CD14-positive monocyte (primary cell): ENCODE measurements at regions not wholly inside any gene's neighbourhood (a gene's known extent, or its start where the extent isn't known, plus 50 kb on each side); places are given as distances from the start of the nearest gene placed in this dataset.

ENCODE experiments used
- DNase-seq, 3 donors: peaks; one replicate each; pipeline ENCODE4 v3.0.0-alpha.2; 2011 to 2022
- H2AFZ ChIP-seq: 2 replicates; pipeline ENCODE4 v1.6.0; 2012; ENCODE audit warnings: mild to moderate bottlenecking, low read depth, low read length, inconsistent platforms; ENCODE audit not compliant: insufficient read depth, poor library complexity, severe bottlenecking
- H3K27ac ChIP-seq, 2 donors: 1 replicate in 1 of 2; 2 replicates in 1 of 2; pipeline ENCODE4 v1.5.1; 2012 to 2013; ENCODE audit warnings: low read length in 2 of 2, control low read depth in 1 of 2, inconsistent platforms in 1 of 2, low read depth in 1 of 2, mild to moderate bottlenecking in 1 of 2
- H3K27me3 ChIP-seq, 2 donors: one replicate each; pipeline versions ENCODE4 v1.6.0 to v1.6.1; 2011 to 2013; ENCODE audit warnings: low read length in 2 of 2; ENCODE audit not compliant: control insufficient read depth in 2 of 2, insufficient read depth in 2 of 2
- H3K36me3 ChIP-seq, 2 donors: replicated peaks in 1 of 2; 1 replicate in 1 of 2; 2 replicates in 1 of 2; pipeline versions ENCODE4 v1.5.1 to v1.6.1; 2012 to 2013; ENCODE audit warnings: low read length in 2 of 2, control low read depth in 1 of 2, inconsistent platforms in 1 of 2, mild to moderate bottlenecking in 1 of 2; ENCODE audit not compliant: insufficient read depth in 2 of 2, control insufficient read depth in 1 of 2
- H3K4me1 ChIP-seq, 2 donors: 1 replicate in 1 of 2; 2 replicates in 1 of 2; pipeline versions ENCODE4 v1.5.1 to v1.6.1; 2012 to 2013; ENCODE audit warnings: low read length in 2 of 2, control low read depth in 1 of 2, inconsistent platforms in 1 of 2, mild to moderate bottlenecking in 1 of 2, moderate library complexity in 1 of 2; ENCODE audit not compliant: insufficient read depth in 2 of 2, control insufficient read depth in 1 of 2
- H3K4me2 ChIP-seq: replicated peaks from 2 replicates; pipeline ENCODE3; 2012; ENCODE audit warnings: low read length, moderate library complexity, mild to moderate bottlenecking; ENCODE audit not compliant: poor library complexity, severe bottlenecking; ENCODE audit errors: extremely low read depth
- H3K4me3 ChIP-seq, 3 experiments: fragments of 200-600 bp in 1 of 3; sonication (generic) in 1 of 3; replicated peaks in 1 of 3; 1 replicate in 2 of 3; 2 replicates in 1 of 3; pipeline ENCODE4 v1.5.1; 2011 to 2013; ENCODE audit warnings: low read length in 3 of 3, mild to moderate bottlenecking in 3 of 3, control low read depth in 2 of 3, low read depth in 2 of 3, inconsistent platforms in 1 of 3, moderate library complexity in 1 of 3
- H3K79me2 ChIP-seq: 2 replicates; pipeline ENCODE4 v1.6.0; 2012; ENCODE audit warnings: mild to moderate bottlenecking, control low read depth, inconsistent platforms, low read length, moderate library complexity; ENCODE audit not compliant: insufficient read depth
- H3K9ac ChIP-seq: 2 replicates; pipeline ENCODE4 v1.6.0; 2017; ENCODE audit warnings: low read length, mild to moderate bottlenecking; ENCODE audit not compliant: insufficient read depth, poor library complexity, severe bottlenecking
- H3K9me3 ChIP-seq, 2 donors: replicated peaks in 1 of 2; 1 replicate in 1 of 2; 2 replicates in 1 of 2; pipeline versions ENCODE4 v1.5.1 to v1.6.1; 2012 to 2013; ENCODE audit warnings: low read length in 2 of 2, control low read depth in 1 of 2; ENCODE audit not compliant: control insufficient read depth in 1 of 2, insufficient read depth in 1 of 2
- H4K20me1 ChIP-seq: 2 replicates; pipeline ENCODE4 v1.6.0; 2012; ENCODE audit warnings: mild to moderate bottlenecking, low read length, control low read depth, moderate library complexity; ENCODE audit not compliant: insufficient read depth
- H3K27ac Mint-ChIP-seq, 7 donors: one replicate each; pipeline ENCODE4 v1.8.0; 2020; ENCODE audit warnings: mild to moderate bottlenecking in 7 of 7, mixed read lengths in 7 of 7, moderate library complexity in 6 of 7, inconsistent platforms in 2 of 7
- H3K27me3 Mint-ChIP-seq, 3 donors: one replicate each; pipeline ENCODE4 v1.8.0; 2021 to 2022; ENCODE audit warnings: low read depth in 3 of 3, mild to moderate bottlenecking in 3 of 3, mixed read lengths in 3 of 3, moderate library complexity in 3 of 3, inconsistent platforms in 1 of 3
- H3K36me3 Mint-ChIP-seq, 2 donors: one replicate each; pipeline ENCODE4 v1.8.0; 2020; ENCODE audit warnings: mixed read lengths in 2 of 2, inconsistent platforms in 1 of 2, mild to moderate bottlenecking in 1 of 2
- H3K4me1 Mint-ChIP-seq: one replicate; pipeline ENCODE4 v1.8.0; 2020; ENCODE audit warnings: mild to moderate bottlenecking, mixed read lengths
- H3K4me3 Mint-ChIP-seq, 2 donors: one replicate each; pipeline ENCODE4 v1.8.0; 2020; ENCODE audit warnings: mild to moderate bottlenecking in 2 of 2, mixed read lengths in 2 of 2, moderate library complexity in 1 of 2
- H3K9me3 Mint-ChIP-seq, 7 donors: one replicate each; pipeline ENCODE4 v1.8.0; 2020 to 2022; ENCODE audit warnings: mixed read lengths in 7 of 7, mild to moderate bottlenecking in 6 of 7, moderate library complexity in 6 of 7, inconsistent platforms in 2 of 7
- WGBS: methylation state at CpG from one replicate; pipeline ENCODE4 v1.1.5; 2013; ENCODE audit warnings: missing lambda C conversion rate; ENCODE audit not compliant: insufficient coverage; 5-methylcytosine and 5-hydroxymethylcytosine counted together
- intact Hi-C, 2 donors: fragments of 100-400 bp; cut with micrococcal nuclease; formaldehyde crosslinking; loops; one replicate each; pipeline versions ENCODE4 v1.15.0 to v1.15.1; 2023
- TF ChIP-seq, protein P1 (sequence below): fragments of 200-600 bp; IDR thresholded peaks from one replicate; pipeline ENCODE4 v1.8.0; 2022; ENCODE audit warnings: antibody characterized with exemption, mild to moderate bottlenecking

GRCh38 chr15:62244762-62245161 lies 79.7 kb upstream of the C2CD4B start:
- Histone ChIP-seq H2AFZ (no peak overlapping the region), H3K36me3 (no peaks in the 10 kb centered on the region), H3K27ac (no peak overlapping the region), H3K4me1 (no peaks in the 10 kb centered on the region), H3K9ac (no peak overlapping the region), H3K4me2 (no peak overlapping the region), H3K4me3 (no peak overlapping the region), H3K9me3 (no peaks in the 10 kb centered on the region), H4K20me1 (no peaks in the 10 kb centered on the region), H3K27me3 (no peaks in the 10 kb centered on the region), H3K79me2 (no peaks in the 10 kb centered on the region)
- TF ChIP-seq, protein P1, sequence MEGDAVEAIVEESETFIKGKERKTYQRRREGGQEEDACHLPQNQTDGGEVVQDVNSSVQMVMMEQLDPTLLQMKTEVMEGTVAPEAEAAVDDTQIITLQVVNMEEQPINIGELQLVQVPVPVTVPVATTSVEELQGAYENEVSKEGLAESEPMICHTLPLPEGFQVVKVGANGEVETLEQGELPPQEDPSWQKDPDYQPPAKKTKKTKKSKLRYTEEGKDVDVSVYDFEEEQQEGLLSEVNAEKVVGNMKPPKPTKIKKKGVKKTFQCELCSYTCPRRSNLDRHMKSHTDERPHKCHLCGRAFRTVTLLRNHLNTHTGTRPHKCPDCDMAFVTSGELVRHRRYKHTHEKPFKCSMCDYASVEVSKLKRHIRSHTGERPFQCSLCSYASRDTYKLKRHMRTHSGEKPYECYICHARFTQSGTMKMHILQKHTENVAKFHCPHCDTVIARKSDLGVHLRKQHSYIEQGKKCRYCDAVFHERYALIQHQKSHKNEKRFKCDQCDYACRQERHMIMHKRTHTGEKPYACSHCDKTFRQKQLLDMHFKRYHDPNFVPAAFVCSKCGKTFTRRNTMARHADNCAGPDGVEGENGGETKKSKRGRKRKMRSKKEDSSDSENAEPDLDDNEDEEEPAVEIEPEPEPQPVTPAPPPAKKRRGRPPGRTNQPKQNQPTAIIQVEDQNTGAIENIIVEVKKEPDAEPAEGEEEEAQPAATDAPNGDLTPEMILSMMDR = no peak
- DNase-seq = no peak
- Mint-ChIP-seq H3K9me3 (peaks cover 0 to 2% (median 1%) of the 10 kb centered on the region in 7 donors), H3K4me1 (no peaks in the 10 kb centered on the region), H3K27me3 (peaks cover 0 to 6% (median 1%) of the 10 kb centered on the region in 3 donors), H3K36me3 (no peaks in the 10 kb centered on the region), H3K4me3 (no peak overlapping the region), H3K27ac (no peak overlapping the region)
- intact Hi-C loops = no loop called here
- WGBS = 79% methylated on average over 5 of the region's 6 CpGs

- no peak overlapping the region for H3K4me3 Mint-ChIP-seq
- H2AFZ ChIP-seq = no peak overlapping the region
- TF ChIP-seq, protein P1 = no peak
Measured at GRCh38 chr15:62248277-62248984, 83.3 kb upstream of the C2CD4B start.

More at GRCh38 chr15:62248277-62248984, 83.3 kb upstream of the C2CD4B start:
- Histone ChIP-seq H3K9ac (no peak overlapping the region), H3K27ac (no peak overlapping the region), H4K20me1 (no peaks in the 10 kb centered on the region), H3K79me2 (no peaks in the 10 kb centered on the region), H3K27me3 (no peaks in the 10 kb centered on the region), H3K4me2 (no peak overlapping the region), H3K4me1 (no peaks in the 10 kb centered on the region), H3K9me3 (no peaks in the 10 kb centered on the region), H3K36me3 (no peaks in the 10 kb centered on the region), H3K4me3 (no peak overlapping the region)
- DNase-seq = no peak
- no peaks in the 10 kb centered on the region for H3K4me1 Mint-ChIP-seq
- H3K27ac Mint-ChIP-seq = no peak overlapping the region
- peaks cover 0 to 6% (median 5%) of the 10 kb centered on the region in 3 donors for H3K27me3 Mint-ChIP-seq
- intact Hi-C loops = no loop called here
- H3K36me3 Mint-ChIP-seq = no peaks in the 10 kb centered on the region
- 94% methylated on average over 2 of the region's 8 CpGs for WGBS
- peaks cover 0 to 2% (median 1%) of the 10 kb centered on the region in 7 donors for H3K9me3 Mint-ChIP-seq
